ENCODE measurements at regions not wholly inside any gene's neighbourhood (a gene's known extent, or its start where the extent isn't known, plus 50 kb on each side); places are given as distances from the start of the nearest gene placed in this dataset.
A peak's percentile ranks its signal among the peaks of the same experiment; 100 is the strongest.
"Not testable (repeated sequence)": the region's sequence is repeated elsewhere in the genome, so short reads cannot be mapped to it uniquely, and the experiment has no call there.

DNA sequence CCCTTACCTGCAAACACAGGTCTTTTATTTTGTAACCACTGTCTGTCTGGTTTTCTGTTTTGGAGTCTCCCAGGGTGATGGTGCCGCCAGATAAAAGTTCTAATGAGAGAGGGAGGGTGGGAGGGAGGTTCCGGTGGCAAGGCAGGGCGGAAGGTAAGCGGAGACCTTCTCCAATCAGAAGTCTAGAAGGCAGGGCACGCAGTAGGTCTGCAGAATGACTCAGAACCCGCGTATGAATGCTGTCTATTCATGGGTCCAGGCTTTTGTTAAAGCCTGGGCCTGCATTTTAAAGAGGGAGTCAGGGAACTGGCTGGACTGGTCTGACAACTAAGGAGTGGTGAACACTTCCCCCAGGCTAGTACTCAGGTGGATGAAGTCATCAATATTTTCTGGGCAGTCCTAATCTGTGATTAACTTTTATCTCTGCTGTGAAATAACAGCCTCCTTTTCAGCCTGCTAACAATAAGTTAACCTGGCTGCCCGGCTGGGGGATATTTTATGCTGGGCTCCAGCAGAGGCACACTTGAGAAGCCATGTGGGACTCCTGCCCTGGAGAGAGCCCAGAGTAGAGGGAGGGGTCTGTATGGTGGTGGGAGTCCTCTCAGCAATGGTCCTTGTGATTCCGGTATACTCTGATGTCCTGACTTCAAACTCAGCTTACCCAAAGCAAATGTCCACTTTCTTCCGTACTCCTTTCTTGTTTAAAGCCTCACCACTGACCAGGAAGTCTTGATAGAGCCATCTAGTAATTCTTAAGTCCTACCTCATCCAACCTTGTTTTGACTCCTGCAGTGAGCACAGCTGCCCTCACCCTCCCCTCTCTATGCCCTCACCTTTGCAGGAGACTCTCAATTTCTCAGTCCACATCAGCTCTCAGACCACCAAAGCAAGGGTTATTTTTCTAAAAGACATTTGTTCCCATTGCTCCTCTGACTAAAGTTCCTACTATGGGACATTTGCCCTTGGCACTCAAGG is 85.3 kb upstream of the PLGLB2 start:
- DNase-seq = peak; percentile 77 to 88
- H3K4me1 ChIP-seq; intact Hi-C loops (cut with micrococcal nuclease; ENCODE audit: unreplicated experiment); H3K4me1 Mint-ChIP-seq (ENCODE audit: low read depth, unreplicated experiment); BruUV-seq (replicated peaks); POLR2A ChIA-PET; CTCF ChIA-PET; H3K36me3 ChIP-seq (ENCODE audit: control insufficient read depth, insufficient read depth, low read length); H3K4me3 ChIP-seq (ENCODE audit: low read depth, low read length); H3K27me3 Mint-ChIP-seq (ENCODE audit: insufficient read depth, unreplicated experiment); H3K36me3 Mint-ChIP-seq (ENCODE audit: insufficient read depth, unreplicated experiment); H3K9me3 ChIP-seq; H3K9me3 Mint-ChIP-seq (ENCODE audit: unreplicated experiment); H3K27me3 ChIP-seq (replicated peaks; ENCODE audit: control insufficient read depth, insufficient read depth, low read length): not testable (repeated sequence)
- Mint-ChIP-seq H3K4me3 (ENCODE audit: unreplicated experiment) (peak overlapping the region; percentile 14), H3K27ac (ENCODE audit: unreplicated experiment) (peak overlapping the region; percentile 39)

DNA sequence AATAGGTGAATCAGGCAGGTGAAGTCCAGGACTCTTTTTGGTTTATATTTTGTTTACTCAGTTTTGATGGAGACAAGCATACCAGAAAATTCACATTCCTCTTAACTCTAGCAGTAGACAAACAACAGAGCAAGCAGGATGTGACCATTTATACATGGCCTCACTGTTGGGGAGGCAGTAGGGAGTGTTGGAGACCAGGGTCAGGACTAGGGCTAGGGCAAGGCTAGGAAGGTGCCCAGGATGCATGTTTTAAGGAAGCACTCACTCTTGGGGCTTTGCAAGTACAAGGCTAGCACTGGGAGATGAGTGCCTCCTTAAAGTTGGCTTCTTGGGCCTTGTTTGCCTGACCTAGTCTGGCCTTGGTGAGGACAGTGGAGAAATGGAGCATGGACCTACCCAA is 84.5 kb upstream of the PLGLB2 start:
- H3K27me3 ChIP-seq (replicated peaks; ENCODE audit: control insufficient read depth, insufficient read depth, low read length); H3K36me3 ChIP-seq (ENCODE audit: control insufficient read depth, insufficient read depth, low read length); H3K4me1 Mint-ChIP-seq (ENCODE audit: low read depth, unreplicated experiment); H3K27me3 Mint-ChIP-seq (ENCODE audit: insufficient read depth, unreplicated experiment); H3K36me3 Mint-ChIP-seq (ENCODE audit: insufficient read depth, unreplicated experiment); BruUV-seq (replicated peaks); POLR2A ChIA-PET; H3K9me3 ChIP-seq; H3K9me3 Mint-ChIP-seq (ENCODE audit: unreplicated experiment); H3K4me1 ChIP-seq; DNase-seq; H3K4me3 ChIP-seq (ENCODE audit: low read depth, low read length); H3K4me3 Mint-ChIP-seq (ENCODE audit: unreplicated experiment); H3K27ac Mint-ChIP-seq (ENCODE audit: unreplicated experiment); CTCF ChIA-PET; intact Hi-C loops (cut with micrococcal nuclease; ENCODE audit: unreplicated experiment): not testable (repeated sequence)

DNA sequence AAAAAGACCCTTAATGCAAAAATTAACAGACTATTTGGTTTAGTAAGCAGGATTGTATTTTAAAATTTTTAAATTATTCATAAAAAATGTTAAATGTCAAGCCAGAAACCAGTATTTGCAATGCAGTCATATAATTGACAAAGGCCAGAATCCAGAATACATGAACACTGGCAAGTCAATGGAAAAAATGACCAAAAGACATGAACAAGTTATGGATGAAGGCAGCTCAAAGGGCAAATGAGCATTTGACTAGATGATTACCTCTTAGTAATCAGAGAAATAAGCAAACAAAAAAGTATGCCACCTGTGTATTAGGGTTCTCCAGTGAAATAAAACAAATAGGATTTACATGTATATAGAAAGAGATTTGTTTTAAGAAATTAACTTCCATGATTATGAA is 80.9 kb upstream of the PLGLB2 start:
- intact Hi-C loops (cut with micrococcal nuclease; ENCODE audit: unreplicated experiment); CTCF ChIA-PET: not testable (repeated sequence)

DNA sequence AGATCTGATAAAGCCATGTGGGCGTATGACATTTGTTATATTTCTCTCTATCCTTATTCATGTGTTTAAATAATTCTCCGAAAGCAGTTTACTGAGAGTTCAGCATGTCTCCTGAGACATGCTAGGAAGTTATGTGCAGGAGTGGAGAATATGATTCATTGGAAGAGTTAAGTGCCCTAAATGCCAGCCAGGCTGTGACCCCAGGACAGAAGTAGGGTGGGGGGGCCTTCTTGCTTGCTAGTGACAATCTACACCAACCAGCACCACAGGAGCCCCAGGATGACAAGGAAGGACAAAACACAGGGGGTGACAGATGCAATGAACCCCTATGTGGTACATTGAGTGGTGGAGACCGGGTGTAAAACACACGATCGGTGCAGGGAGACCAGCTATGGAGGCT is 79.5 kb upstream of the PLGLB2 start:
- H3K9me3 Mint-ChIP-seq (ENCODE audit: unreplicated experiment); BruUV-seq (replicated peaks); H3K9me3 ChIP-seq; H3K27ac Mint-ChIP-seq (ENCODE audit: unreplicated experiment); H3K36me3 ChIP-seq (ENCODE audit: control insufficient read depth, insufficient read depth, low read length); intact Hi-C loops (cut with micrococcal nuclease; ENCODE audit: unreplicated experiment); CTCF ChIA-PET; H3K4me3 ChIP-seq (ENCODE audit: low read depth, low read length); H3K4me1 Mint-ChIP-seq (ENCODE audit: low read depth, unreplicated experiment); POLR2A ChIA-PET; DNase-seq; H3K4me1 ChIP-seq; H3K27me3 ChIP-seq (replicated peaks; ENCODE audit: control insufficient read depth, insufficient read depth, low read length); H3K27me3 Mint-ChIP-seq (ENCODE audit: insufficient read depth, unreplicated experiment); H3K36me3 Mint-ChIP-seq (ENCODE audit: insufficient read depth, unreplicated experiment); H3K4me3 Mint-ChIP-seq (ENCODE audit: unreplicated experiment): not testable (repeated sequence)

More for the DNA sequence above, 80.9 kb upstream of the PLGLB2 start:
- H3K36me3 ChIP-seq (ENCODE audit: control insufficient read depth, insufficient read depth, low read length); H3K27me3 Mint-ChIP-seq (ENCODE audit: insufficient read depth, unreplicated experiment); H3K9me3 Mint-ChIP-seq (ENCODE audit: unreplicated experiment); H3K27me3 ChIP-seq (replicated peaks; ENCODE audit: control insufficient read depth, insufficient read depth, low read length); DNase-seq; POLR2A ChIA-PET; H3K4me3 Mint-ChIP-seq (ENCODE audit: unreplicated experiment); H3K4me1 Mint-ChIP-seq (ENCODE audit: low read depth, unreplicated experiment); H3K4me1 ChIP-seq; H3K9me3 ChIP-seq; H3K4me3 ChIP-seq (ENCODE audit: low read depth, low read length); H3K36me3 Mint-ChIP-seq (ENCODE audit: insufficient read depth, unreplicated experiment); BruUV-seq (replicated peaks); H3K27ac Mint-ChIP-seq (ENCODE audit: unreplicated experiment): not testable (repeated sequence)

DNA sequence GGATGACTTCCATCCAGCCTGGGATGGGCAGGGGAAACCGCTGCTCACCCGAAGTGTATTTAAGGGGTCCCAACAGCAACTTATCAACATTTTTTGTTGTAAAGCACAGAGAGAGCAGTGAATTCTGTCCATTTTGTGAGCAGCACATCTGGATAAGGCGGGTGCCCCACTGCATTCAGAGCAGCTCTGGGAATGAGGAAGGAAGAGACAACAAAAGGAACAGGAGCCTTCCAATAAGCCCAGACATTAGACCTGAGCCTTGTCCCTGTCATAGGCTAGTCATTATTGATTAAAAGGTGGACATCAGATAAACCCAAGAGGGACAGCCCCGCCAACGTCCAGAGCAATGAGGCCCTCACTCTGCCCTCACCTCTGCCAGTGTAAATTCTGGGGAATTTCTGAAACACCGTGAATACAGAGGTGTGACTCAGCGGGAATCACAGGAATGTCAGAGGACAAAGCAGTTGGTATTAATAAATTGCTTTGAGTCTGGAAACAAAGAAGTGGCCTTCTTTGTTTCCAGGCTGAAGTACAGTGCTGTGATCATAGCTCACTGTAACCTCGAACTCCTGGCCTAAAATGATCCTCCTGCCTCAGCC is 78.2 kb upstream of the PLGLB2 start:
- DNase-seq; H3K27ac Mint-ChIP-seq (ENCODE audit: unreplicated experiment); CTCF ChIA-PET; H3K9me3 ChIP-seq; H3K4me1 Mint-ChIP-seq (ENCODE audit: low read depth, unreplicated experiment); H3K36me3 Mint-ChIP-seq (ENCODE audit: insufficient read depth, unreplicated experiment); intact Hi-C loops (cut with micrococcal nuclease; ENCODE audit: unreplicated experiment); BruUV-seq (replicated peaks); H3K36me3 ChIP-seq (ENCODE audit: control insufficient read depth, insufficient read depth, low read length); H3K9me3 Mint-ChIP-seq (ENCODE audit: unreplicated experiment); H3K27me3 Mint-ChIP-seq (ENCODE audit: insufficient read depth, unreplicated experiment); H3K4me1 ChIP-seq; H3K4me3 Mint-ChIP-seq (ENCODE audit: unreplicated experiment); H3K4me3 ChIP-seq (ENCODE audit: low read depth, low read length); H3K27me3 ChIP-seq (replicated peaks; ENCODE audit: control insufficient read depth, insufficient read depth, low read length); POLR2A ChIA-PET: not testable (repeated sequence)

DNA sequence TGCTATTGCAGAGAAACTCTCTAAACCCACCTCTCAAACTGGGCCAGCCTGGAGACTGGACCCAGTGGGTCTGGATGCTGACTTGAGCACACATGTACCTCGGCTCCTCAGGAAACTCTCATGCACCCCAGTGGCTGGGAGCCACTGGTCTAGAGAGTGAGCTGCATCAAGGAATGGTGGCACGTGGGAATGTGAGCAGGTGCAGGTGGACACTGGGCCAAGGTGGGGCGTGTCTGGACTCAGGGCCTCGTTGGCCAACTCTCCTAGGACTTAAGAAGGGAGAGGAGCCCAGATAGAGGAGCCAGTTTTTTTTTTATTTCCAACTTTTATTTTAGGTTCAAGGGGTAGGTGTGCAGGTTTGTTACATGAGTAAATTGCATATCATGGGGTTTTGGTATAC is 75.5 kb upstream of the PLGLB2 start:
- H3K36me3 Mint-ChIP-seq (ENCODE audit: insufficient read depth, unreplicated experiment); H3K4me3 Mint-ChIP-seq (ENCODE audit: unreplicated experiment); H3K27me3 ChIP-seq (replicated peaks; ENCODE audit: control insufficient read depth, insufficient read depth, low read length); DNase-seq; H3K4me1 Mint-ChIP-seq (ENCODE audit: low read depth, unreplicated experiment); H3K9me3 ChIP-seq; CTCF ChIA-PET; intact Hi-C loops (cut with micrococcal nuclease; ENCODE audit: unreplicated experiment); H3K27me3 Mint-ChIP-seq (ENCODE audit: insufficient read depth, unreplicated experiment); H3K36me3 ChIP-seq (ENCODE audit: control insufficient read depth, insufficient read depth, low read length); H3K27ac Mint-ChIP-seq (ENCODE audit: unreplicated experiment); H3K4me1 ChIP-seq; POLR2A ChIA-PET; H3K9me3 Mint-ChIP-seq (ENCODE audit: unreplicated experiment); H3K4me3 ChIP-seq (ENCODE audit: low read depth, low read length); BruUV-seq (replicated peaks): not testable (repeated sequence)

DNA sequence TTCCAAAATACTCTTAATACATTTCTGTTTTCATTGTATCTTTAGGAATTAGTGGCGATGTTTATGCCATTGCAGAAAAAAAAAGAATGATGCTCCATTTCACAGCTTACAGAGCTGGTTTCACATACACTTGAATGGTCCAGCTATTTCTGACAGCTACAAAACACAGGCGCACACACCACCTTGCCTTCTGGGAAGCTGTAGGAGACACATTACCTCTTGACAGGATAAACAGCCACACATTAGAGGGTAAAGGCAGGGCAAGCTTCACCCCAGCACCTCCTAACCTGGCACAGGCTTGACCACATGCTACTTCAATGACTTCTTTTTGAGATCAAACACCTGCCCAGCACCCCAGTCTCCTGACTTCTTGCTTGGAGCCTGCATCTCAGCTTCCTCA is 73.2 kb upstream of the PLGLB2 start:
- H3K4me1 ChIP-seq; intact Hi-C loops (cut with micrococcal nuclease; ENCODE audit: unreplicated experiment); H3K4me3 ChIP-seq (ENCODE audit: low read depth, low read length); H3K9me3 Mint-ChIP-seq (ENCODE audit: unreplicated experiment); H3K36me3 Mint-ChIP-seq (ENCODE audit: insufficient read depth, unreplicated experiment); H3K4me1 Mint-ChIP-seq (ENCODE audit: low read depth, unreplicated experiment); H3K27ac Mint-ChIP-seq (ENCODE audit: unreplicated experiment); H3K36me3 ChIP-seq (ENCODE audit: control insufficient read depth, insufficient read depth, low read length); BruUV-seq (replicated peaks); H3K27me3 Mint-ChIP-seq (ENCODE audit: insufficient read depth, unreplicated experiment); H3K27me3 ChIP-seq (replicated peaks; ENCODE audit: control insufficient read depth, insufficient read depth, low read length); DNase-seq; POLR2A ChIA-PET; H3K4me3 Mint-ChIP-seq (ENCODE audit: unreplicated experiment); CTCF ChIA-PET; H3K9me3 ChIP-seq: not testable (repeated sequence)
